Left ventricle myocardium inferior (tissue), 1 donor: ENCODE measurements at regions not wholly inside any gene's neighbourhood (a gene's known extent, or its start where the extent isn't known, plus 50 kb on each side); places are given as distances from the start of the nearest gene placed in this dataset.

Experiments used
- DNase-seq: peaks from one replicate; pipeline ENCODE4 v3.0.0-alpha.2; 2020
- H3K27ac ChIP-seq: fragments of 200-600 bp; replicated peaks from 2 replicates; pipeline ENCODE4 v1.8.0; 2021
- H3K27me3 ChIP-seq: fragments of 200-600 bp; 2 replicates; pipeline ENCODE4 v1.8.0; 2021; ENCODE audit warnings: low read depth
- H3K36me3 ChIP-seq: fragments of 200-600 bp; 2 replicates; pipeline ENCODE4 v1.8.0; 2021
- H3K4me1 ChIP-seq: fragments of 200-600 bp; 2 replicates; pipeline ENCODE4 v1.8.0; 2021
- H3K4me3 ChIP-seq: fragments of 200-600 bp; 2 replicates; pipeline ENCODE4 v1.8.0; 2021; ENCODE audit warnings: mild to moderate bottlenecking, moderate library complexity
- H3K9me3 ChIP-seq: fragments of 200-600 bp; replicated peaks from 2 replicates; pipeline ENCODE4 v1.8.0; 2021
- intact Hi-C: fragments of 100-400 bp; cut with micrococcal nuclease; formaldehyde crosslinking; loops from one replicate; pipeline ENCODE4 v1.11.0; 2022
- TF ChIP-seq, protein P1 (sequence below): fragments of 200-600 bp; IDR thresholded peaks from 2 replicates; pipeline ENCODE4 v1.8.0; 2021; ENCODE audit warnings: antibody characterized with exemption, mild to moderate bottlenecking, borderline replicate concordance
- donor health status: DM: no; HTN: yes; CAD: no; lungs with severe emphysema.

- no peaks in the 10 kb centered on the region for H3K36me3 ChIP-seq
- H3K9me3 ChIP-seq: peaks cover 34% of the 10 kb centered on the region
- no peaks in the 10 kb centered on the region for H3K27me3 ChIP-seq
- H3K4me3 ChIP-seq: no peak overlapping the region
- H3K27ac ChIP-seq: no peak overlapping the region
- intact Hi-C loops: no loop called here
- no peak for DNase-seq
- H3K4me1 ChIP-seq: no peaks in the 10 kb centered on the region
- TF ChIP-seq, protein P1, sequence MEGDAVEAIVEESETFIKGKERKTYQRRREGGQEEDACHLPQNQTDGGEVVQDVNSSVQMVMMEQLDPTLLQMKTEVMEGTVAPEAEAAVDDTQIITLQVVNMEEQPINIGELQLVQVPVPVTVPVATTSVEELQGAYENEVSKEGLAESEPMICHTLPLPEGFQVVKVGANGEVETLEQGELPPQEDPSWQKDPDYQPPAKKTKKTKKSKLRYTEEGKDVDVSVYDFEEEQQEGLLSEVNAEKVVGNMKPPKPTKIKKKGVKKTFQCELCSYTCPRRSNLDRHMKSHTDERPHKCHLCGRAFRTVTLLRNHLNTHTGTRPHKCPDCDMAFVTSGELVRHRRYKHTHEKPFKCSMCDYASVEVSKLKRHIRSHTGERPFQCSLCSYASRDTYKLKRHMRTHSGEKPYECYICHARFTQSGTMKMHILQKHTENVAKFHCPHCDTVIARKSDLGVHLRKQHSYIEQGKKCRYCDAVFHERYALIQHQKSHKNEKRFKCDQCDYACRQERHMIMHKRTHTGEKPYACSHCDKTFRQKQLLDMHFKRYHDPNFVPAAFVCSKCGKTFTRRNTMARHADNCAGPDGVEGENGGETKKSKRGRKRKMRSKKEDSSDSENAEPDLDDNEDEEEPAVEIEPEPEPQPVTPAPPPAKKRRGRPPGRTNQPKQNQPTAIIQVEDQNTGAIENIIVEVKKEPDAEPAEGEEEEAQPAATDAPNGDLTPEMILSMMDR: no peak
Measured at GRCh38 chr6:81145506-81145905, 607.0 kb downstream of the TENT5A start.

GRCh38 chr6:81144346-81144745 lies 608.1 kb downstream of the TENT5A start:
- no peaks in the 10 kb centered on the region for H3K36me3 ChIP-seq
- TF ChIP-seq, protein P1: no peak
- peaks cover 37% of the 10 kb centered on the region for H3K9me3 ChIP-seq
- H3K27ac ChIP-seq: no peak overlapping the region
- no peak for DNase-seq
- no peaks in the 10 kb centered on the region for H3K27me3 ChIP-seq
- H3K4me3 ChIP-seq: no peak overlapping the region
- intact Hi-C loops: no loop called here
- no peaks in the 10 kb centered on the region for H3K4me1 ChIP-seq

- no peak overlapping the region for H3K4me3 ChIP-seq
- no peak overlapping the region for H3K27ac ChIP-seq
- intact Hi-C loops: no loop called here
- H3K9me3 ChIP-seq: peaks cover 47% of the 10 kb centered on the region
- H3K27me3 ChIP-seq: no peaks in the 10 kb centered on the region
- TF ChIP-seq, protein P1: no peak
- DNase-seq: no peak
- H3K36me3 ChIP-seq: no peaks in the 10 kb centered on the region
- no peaks in the 10 kb centered on the region for H3K4me1 ChIP-seq
Measured at GRCh38 chr6:81138236-81138635, 614.2 kb downstream of the TENT5A start.

- TF ChIP-seq, protein P1: no peak
Measured at GRCh38 chr6:81130969-81131368, 621.5 kb downstream of the TENT5A start.

DNA sequence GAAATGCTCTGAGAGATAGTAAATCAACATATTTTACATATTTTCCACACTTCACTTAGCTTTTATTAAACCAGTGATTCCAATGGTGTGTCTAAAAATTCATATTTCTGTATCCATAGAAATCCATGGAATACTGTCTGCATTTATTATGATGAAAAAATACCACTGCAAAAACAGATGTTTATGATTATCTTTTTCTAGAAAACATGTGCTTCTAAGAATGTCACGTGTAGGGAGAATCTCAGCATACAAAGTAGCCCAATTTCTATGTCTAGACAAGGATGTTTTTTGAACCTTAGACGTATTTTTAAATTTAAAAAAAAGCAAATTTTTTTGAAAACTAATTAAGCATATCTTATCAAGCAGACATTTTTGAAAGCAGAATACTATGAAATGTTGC lies 622.4 kb downstream of the TENT5A start:
- Histone ChIP-seq H3K36me3 (no peaks in the 10 kb centered on the region), H3K27ac (no peak overlapping the region), H3K4me1 (no peaks in the 10 kb centered on the region), H3K9me3 (peaks cover 2% of the 10 kb centered on the region), H3K4me3 (no peak overlapping the region), H3K27me3 (no peaks in the 10 kb centered on the region)
- intact Hi-C loops: no loop called here
- DNase-seq: no peak
- TF ChIP-seq, protein P1: no peak

More at GRCh38 chr6:81130969-81131368, 621.5 kb downstream of the TENT5A start:
- intact Hi-C loops: no loop called here
- Histone ChIP-seq H3K4me1 (no peaks in the 10 kb centered on the region), H3K9me3 (peaks cover 11% of the 10 kb centered on the region), H3K4me3 (no peak overlapping the region), H3K27ac (no peak overlapping the region), H3K27me3 (no peaks in the 10 kb centered on the region), H3K36me3 (no peaks in the 10 kb centered on the region)
- DNase-seq: no peak

GRCh38 chr6:81128671-81129070 lies 623.8 kb downstream of the TENT5A start:
- no peak for DNase-seq
- no peak overlapping the region for H3K4me3 ChIP-seq
- H3K4me1 ChIP-seq: no peaks in the 10 kb centered on the region
- intact Hi-C loops: no loop called here
- no peak overlapping the region for H3K27ac ChIP-seq
- H3K36me3 ChIP-seq: no peaks in the 10 kb centered on the region
- no peaks in the 10 kb centered on the region for H3K9me3 ChIP-seq
- H3K27me3 ChIP-seq: no peaks in the 10 kb centered on the region
- TF ChIP-seq, protein P1: no peak
